Thymus (tissue), 11 donors: ENCODE measurements at regions not wholly inside any gene's neighbourhood (a gene's known extent, or its start where the extent isn't known, plus 50 kb on each side); places are given as distances from the start of the nearest gene placed in this dataset.
"Not testable (repeated sequence)": the region's sequence is repeated elsewhere in the genome, so short reads cannot be mapped to it uniquely, and the experiment has no call there.

ENCODE experiments used
- DNase-seq, 9 donors: peaks; one replicate each; pipeline ENCODE4 v3.0.0-alpha.2; 2013; ENCODE audit warnings: low spot score in 9 of 9, low read depth in 6 of 9, missing footprints in 1 of 9
- H3K27ac ChIP-seq, 2 donors: one replicate each; pipeline ENCODE4 v1.5.1; 2013; ENCODE audit warnings: control low read depth in 1 of 2, low read depth in 1 of 2, low read length in 1 of 2, mild to moderate bottlenecking in 1 of 2, moderate library complexity in 1 of 2
- H3K27me3 ChIP-seq, 2 donors: one replicate each; pipeline ENCODE4 v1.5.1; 2013; ENCODE audit warnings: low read length in 1 of 2; ENCODE audit not compliant: control insufficient read depth in 2 of 2, insufficient read depth in 1 of 2
- H3K36me3 ChIP-seq, 2 donors: one replicate each; pipeline ENCODE4 v1.5.1; 2013; ENCODE audit warnings: low read length in 1 of 2, mild to moderate bottlenecking in 1 of 2, moderate library complexity in 1 of 2; ENCODE audit not compliant: control insufficient read depth in 2 of 2, insufficient read depth in 2 of 2
- H3K4me1 ChIP-seq, 2 donors: one replicate each; pipeline ENCODE4 v1.5.1; 2013; ENCODE audit warnings: low read length in 2 of 2; ENCODE audit not compliant: control insufficient read depth in 2 of 2, insufficient read depth in 2 of 2
- H3K4me3 ChIP-seq, 2 donors: one replicate each; pipeline ENCODE4 v1.5.1; 2013; ENCODE audit warnings: low read length in 2 of 2, control low read depth in 1 of 2, mild to moderate bottlenecking in 1 of 2
- H3K9me3 ChIP-seq, 2 donors: one replicate each; pipeline ENCODE4 v1.5.1; 2013; ENCODE audit warnings: low read length in 1 of 2, mild to moderate bottlenecking in 1 of 2; ENCODE audit not compliant: control insufficient read depth in 2 of 2, insufficient read depth in 1 of 2
- WGBS: extraction: QIAGEN DNeasy Blood & Tissue Kit; methylation state at CpG from one replicate; pipeline ENCODE4 v1.1.7; 2013; 5-methylcytosine and 5-hydroxymethylcytosine counted together
- donor health status: healthy.

GRCh38 chr11:104782377-104782754 is 115.9 kb downstream of the CASP12 start:
- Histone ChIP-seq H3K27ac (no peak overlapping the region), H3K4me1 (no peaks in the 10 kb centered on the region), H3K27me3 (no peaks in the 10 kb centered on the region), H3K4me3 (no peak overlapping the region), H3K36me3 (no peaks in the 10 kb centered on the region), H3K9me3 (no peaks in the 10 kb centered on the region)
- 98% methylated on average over 1 of the region's 1 CpG for WGBS
- DNase-seq: no peak

DNA sequence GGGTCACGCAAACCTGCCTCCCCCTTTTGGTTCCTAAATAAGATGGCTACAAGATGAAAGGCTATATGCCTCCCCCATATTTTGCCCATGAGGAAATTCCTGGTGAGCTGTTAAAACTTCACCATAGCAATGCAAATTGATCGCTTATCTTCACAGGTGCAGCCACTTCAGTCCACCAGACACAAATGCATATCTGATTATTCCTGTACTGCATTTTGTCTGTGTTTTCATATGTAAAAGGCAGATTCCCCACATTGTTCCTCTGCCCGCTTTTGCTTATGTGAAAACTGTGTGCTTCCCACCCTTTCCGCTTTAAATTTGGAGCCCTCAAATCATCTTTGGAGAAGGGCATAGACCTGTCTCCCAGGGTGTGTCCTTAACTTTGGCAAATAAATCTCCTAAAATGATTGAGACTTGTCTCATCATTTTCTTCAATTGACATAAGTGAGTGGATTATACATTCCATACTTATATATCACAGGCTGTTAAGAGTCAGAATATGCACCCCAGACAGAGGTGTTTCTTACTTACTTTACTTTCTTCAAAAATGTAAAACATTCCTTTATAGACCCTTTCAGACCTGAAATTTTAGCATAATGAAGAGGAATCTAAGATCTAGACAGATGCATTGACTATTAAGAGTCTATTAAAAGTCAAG is 116.4 kb downstream of the CASP12 start:
- Histone ChIP-seq H3K36me3 (no peaks in the 10 kb centered on the region), H3K4me3 (no peak overlapping the region), H3K27ac (no peak overlapping the region), H3K27me3 (no peaks in the 10 kb centered on the region), H3K4me1 (no peaks in the 10 kb centered on the region), H3K9me3 (no peaks in the 10 kb centered on the region)
- WGBS: 97% methylated on average over 4 of the region's 4 CpGs
- DNase-seq: no peak

GRCh38 chr11:104781037-104781436 is 117.2 kb downstream of the CASP12 start:
- no peaks in the 10 kb centered on the region for H3K9me3 ChIP-seq
- no peaks in the 10 kb centered on the region for H3K4me1 ChIP-seq
- no peak for DNase-seq
- no peak overlapping the region for H3K4me3 ChIP-seq
- no peaks in the 10 kb centered on the region for H3K27me3 ChIP-seq
- H3K36me3 ChIP-seq: no peaks in the 10 kb centered on the region
- no peak overlapping the region for H3K27ac ChIP-seq
- WGBS: 87% methylated on average over 1 of the region's 1 CpG

GRCh38 chr11:104776501-104777170 is 121.6 kb downstream of the CASP12 start:
- no peak overlapping the region for H3K27ac ChIP-seq
- H3K4me1 ChIP-seq: no peaks in the 10 kb centered on the region
- H3K9me3 ChIP-seq: no peaks in the 10 kb centered on the region
- H3K4me3 ChIP-seq: no peak overlapping the region
- WGBS: 93% methylated on average over 3 of the region's 3 CpGs
- H3K27me3 ChIP-seq: no peaks in the 10 kb centered on the region
- no peaks in the 10 kb centered on the region for H3K36me3 ChIP-seq
- DNase-seq: no peak

DNA sequence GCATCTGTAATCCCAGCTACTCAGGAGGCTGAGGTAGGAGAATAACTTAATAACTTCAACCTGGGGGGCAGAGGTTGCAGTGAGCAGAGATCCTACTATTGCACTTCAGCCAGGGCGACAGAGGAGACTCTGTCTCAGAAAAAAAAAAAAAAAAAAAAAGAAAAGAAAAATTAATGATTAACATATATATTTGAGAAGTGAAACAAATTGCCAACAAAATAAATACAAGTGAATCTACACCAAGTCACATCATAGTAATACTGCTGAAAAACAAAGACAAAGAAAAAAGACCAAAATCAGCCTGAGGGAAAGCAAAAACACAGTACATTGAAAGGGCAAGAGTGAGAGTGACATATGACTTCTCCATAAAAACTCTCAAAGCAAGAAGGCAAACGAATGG is 123.7 kb downstream of the CASP12 start:
- H3K4me3 ChIP-seq: no peak overlapping the region
- no peaks in the 10 kb centered on the region for H3K9me3 ChIP-seq
- H3K27me3 ChIP-seq: no peaks in the 10 kb centered on the region
- H3K36me3 ChIP-seq: no peaks in the 10 kb centered on the region
- WGBS: 91% methylated on average over 2 of the region's 2 CpGs
- no peak overlapping the region for H3K27ac ChIP-seq
- no peaks in the 10 kb centered on the region for H3K4me1 ChIP-seq
- DNase-seq: no peak

GRCh38 chr11:104772806-104773241 is 125.4 kb downstream of the CASP12 start:
- Histone ChIP-seq H3K4me1 (no peaks in the 10 kb centered on the region), H3K4me3 (no peak overlapping the region), H3K27ac (no peak overlapping the region), H3K36me3 (no peaks in the 10 kb centered on the region), H3K27me3 (no peaks in the 10 kb centered on the region), H3K9me3 (no peaks in the 10 kb centered on the region)
- 62% methylated on average over 6 of the region's 6 CpGs for WGBS
- peak in 2 of 9 donors; percentile 8 to 35 for DNase-seq

DNA sequence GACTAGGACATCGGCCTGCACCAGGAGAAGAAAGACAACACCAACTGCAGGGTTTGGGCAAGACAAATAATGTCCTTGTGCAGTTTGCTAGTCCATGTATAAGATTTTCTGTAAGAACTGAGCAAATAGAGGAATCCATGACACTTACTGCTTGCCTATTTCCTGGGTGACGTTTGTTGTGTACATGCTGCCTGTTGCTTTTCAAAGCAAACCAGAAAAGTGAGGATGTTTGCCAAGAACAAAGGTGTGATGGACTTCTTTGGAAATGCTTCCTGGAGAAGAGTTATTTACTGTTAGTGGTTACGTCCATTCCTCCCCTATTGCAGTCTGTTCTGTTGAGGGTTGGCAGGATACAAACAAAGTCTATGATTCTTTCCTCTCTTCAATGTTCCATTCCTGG is 126.5 kb downstream of the CASP12 start:
- 89% methylated on average over 3 of the region's 3 CpGs for WGBS
- H3K27ac ChIP-seq: no peak overlapping the region

GRCh38 chr11:104771046-104771445 is 127.2 kb downstream of the CASP12 start:
- H3K27me3 ChIP-seq, H3K4me1 ChIP-seq, H3K4me3 ChIP-seq, H3K27ac ChIP-seq, H3K9me3 ChIP-seq, DNase-seq, H3K36me3 ChIP-seq: not testable (repeated sequence)
- WGBS: 95% methylated on average over 3 of the region's 3 CpGs

More for the DNA sequence above, 126.5 kb downstream of the CASP12 start:
- H3K9me3 ChIP-seq: no peaks in the 10 kb centered on the region
- DNase-seq: no peak
- no peaks in the 10 kb centered on the region for H3K4me1 ChIP-seq
- no peaks in the 10 kb centered on the region for H3K36me3 ChIP-seq
- H3K27me3 ChIP-seq: no peaks in the 10 kb centered on the region
- H3K4me3 ChIP-seq: no peak overlapping the region

- no peaks in the 10 kb centered on the region for H3K27me3 ChIP-seq
- no peak for DNase-seq
- no peak overlapping the region for H3K27ac ChIP-seq
- no peaks in the 10 kb centered on the region for H3K36me3 ChIP-seq
- WGBS: 95% methylated on average over 8 of the region's 8 CpGs
- H3K4me3 ChIP-seq: no peak overlapping the region
- H3K9me3 ChIP-seq: no peaks in the 10 kb centered on the region
- no peaks in the 10 kb centered on the region for H3K4me1 ChIP-seq
Measured at GRCh38 chr11:104765401-104766095, 132.7 kb downstream of the CASP12 start.
